ENCODE measurements at regions not wholly inside any gene's neighbourhood (a gene's known extent, or its start where the extent isn't known, plus 50 kb on each side); places are given as distances from the start of the nearest gene placed in this dataset.

DNA sequence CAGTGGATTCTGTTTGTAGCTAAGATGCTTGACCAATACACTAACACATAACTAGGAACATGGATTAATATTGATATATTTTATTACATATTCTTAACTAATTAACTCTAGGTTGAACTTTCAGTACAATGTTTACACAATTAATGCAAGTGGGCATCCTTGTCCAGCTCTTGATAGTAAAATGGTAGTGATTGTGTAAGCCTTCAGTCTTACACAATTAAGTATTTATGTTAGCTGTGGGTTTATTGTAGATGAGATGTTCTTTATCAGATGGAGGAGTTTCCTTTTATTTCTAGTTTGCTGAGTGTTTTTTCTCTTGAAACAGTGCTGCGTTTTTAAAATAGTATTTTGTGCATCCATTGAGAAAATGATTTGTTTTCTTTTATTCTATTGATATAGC lies 1210.8 kb downstream of the CDH12 start:
- TF ChIP-seq, protein P1, sequence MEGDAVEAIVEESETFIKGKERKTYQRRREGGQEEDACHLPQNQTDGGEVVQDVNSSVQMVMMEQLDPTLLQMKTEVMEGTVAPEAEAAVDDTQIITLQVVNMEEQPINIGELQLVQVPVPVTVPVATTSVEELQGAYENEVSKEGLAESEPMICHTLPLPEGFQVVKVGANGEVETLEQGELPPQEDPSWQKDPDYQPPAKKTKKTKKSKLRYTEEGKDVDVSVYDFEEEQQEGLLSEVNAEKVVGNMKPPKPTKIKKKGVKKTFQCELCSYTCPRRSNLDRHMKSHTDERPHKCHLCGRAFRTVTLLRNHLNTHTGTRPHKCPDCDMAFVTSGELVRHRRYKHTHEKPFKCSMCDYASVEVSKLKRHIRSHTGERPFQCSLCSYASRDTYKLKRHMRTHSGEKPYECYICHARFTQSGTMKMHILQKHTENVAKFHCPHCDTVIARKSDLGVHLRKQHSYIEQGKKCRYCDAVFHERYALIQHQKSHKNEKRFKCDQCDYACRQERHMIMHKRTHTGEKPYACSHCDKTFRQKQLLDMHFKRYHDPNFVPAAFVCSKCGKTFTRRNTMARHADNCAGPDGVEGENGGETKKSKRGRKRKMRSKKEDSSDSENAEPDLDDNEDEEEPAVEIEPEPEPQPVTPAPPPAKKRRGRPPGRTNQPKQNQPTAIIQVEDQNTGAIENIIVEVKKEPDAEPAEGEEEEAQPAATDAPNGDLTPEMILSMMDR (IDR thresholded peaks at IDR 0.05; ENCODE audit: borderline replicate concordance, control extremely low read depth, extremely low read depth, insufficient read depth, missing control alignments): no peak
- in situ Hi-C loops (cut with MboI; ENCODE audit: low sequenced_read_pairs, unreplicated experiment): no loop called here
- no peak for DNase-seq (ENCODE audit: low spot score)

DNA sequence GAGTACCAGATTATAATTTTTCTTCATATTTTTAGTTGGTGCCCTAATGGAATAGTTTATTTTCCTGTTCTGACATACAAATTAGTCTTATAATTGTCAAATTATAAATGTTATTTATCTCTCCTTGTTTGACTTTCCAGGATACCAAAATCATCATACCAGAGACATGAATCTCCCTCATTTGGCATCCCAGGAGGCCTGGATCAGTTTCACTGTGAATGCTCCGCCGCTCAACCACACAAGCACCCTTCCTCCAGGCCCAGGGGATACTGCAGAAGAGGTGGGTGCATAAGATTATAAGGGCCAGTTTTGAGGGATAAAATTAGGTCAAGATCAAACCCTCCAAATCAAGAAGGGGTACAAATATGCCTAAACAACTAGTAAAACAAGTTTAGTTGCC lies 1229.3 kb downstream of the CDH12 start:
- no peak for DNase-seq (ENCODE audit: low spot score)
- in situ Hi-C loops (cut with MboI; ENCODE audit: low sequenced_read_pairs, unreplicated experiment): no loop called here

DNA sequence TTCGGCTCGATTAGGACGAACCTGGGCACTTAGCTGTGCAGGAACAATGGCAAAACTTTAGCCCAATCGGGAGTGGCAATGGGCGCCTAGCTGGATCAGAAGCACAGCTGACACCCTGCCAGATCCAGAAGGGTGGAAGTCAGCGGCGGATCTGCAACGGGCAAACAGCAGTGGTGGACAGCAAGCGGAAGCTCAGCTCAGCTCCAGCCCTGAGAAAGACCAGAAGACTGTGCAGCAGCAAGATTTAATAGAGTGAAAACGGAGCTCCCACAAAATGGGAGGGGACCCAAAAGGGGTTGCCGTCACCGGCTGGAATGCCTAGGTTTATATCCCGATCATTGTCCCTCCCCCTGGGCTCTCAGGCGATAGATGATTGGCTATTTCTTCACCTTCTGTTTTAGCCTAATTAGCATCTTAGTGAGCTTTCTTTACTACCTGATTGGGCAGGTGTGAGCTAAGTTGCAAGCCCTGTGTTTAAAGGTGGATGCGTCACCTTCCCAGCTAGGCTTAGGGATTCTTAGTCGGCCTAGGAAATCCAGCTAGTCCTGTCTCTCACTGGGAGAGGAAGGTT lies 1237.9 kb downstream of the CDH12 start:
- TF ChIP-seq, protein P1 (IDR thresholded peaks at IDR 0.05; ENCODE audit: borderline replicate concordance, control extremely low read depth, extremely low read depth, insufficient read depth, missing control alignments): no peak
- in situ Hi-C loops (cut with MboI; ENCODE audit: low sequenced_read_pairs, unreplicated experiment): no loop called here

More for the DNA sequence above, 1229.3 kb downstream of the CDH12 start:
- TF ChIP-seq, protein P1 (IDR thresholded peaks at IDR 0.05; ENCODE audit: borderline replicate concordance, control extremely low read depth, extremely low read depth, insufficient read depth, missing control alignments): no peak

DNA sequence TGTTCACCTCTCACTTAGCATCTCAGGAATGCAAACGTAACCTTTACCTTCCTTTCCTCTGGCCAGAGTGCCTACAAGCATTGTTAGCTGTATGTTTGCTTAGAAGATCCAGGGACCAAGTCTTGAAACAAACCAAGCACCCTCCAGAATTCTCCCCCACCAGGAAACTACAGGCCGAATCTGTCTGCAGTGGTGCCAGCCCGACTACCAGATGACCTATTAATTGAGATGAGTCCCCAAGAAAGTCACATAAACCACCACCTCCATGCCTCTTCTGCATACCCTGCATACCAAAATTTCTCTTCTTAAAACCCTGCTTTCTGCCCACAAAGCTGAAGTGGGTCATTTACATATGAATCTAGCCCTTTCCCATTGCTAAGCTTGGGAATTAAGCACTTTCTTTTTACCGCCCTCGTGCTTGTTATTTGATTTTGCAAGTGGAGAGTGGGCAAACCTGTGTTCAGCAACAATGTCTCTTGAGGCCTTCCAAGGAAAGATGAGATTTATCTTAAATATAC lies 1239.1 kb downstream of the CDH12 start:
- in situ Hi-C loops (cut with MboI; ENCODE audit: low sequenced_read_pairs, unreplicated experiment): no loop called here
- no peak for DNase-seq (ENCODE audit: low spot score)
- TF ChIP-seq, protein P1 (IDR thresholded peaks at IDR 0.05; ENCODE audit: borderline replicate concordance, control extremely low read depth, extremely low read depth, insufficient read depth, missing control alignments): no peak

More for the DNA sequence above, 1237.9 kb downstream of the CDH12 start:
- no peak for DNase-seq (ENCODE audit: low spot score)

DNA sequence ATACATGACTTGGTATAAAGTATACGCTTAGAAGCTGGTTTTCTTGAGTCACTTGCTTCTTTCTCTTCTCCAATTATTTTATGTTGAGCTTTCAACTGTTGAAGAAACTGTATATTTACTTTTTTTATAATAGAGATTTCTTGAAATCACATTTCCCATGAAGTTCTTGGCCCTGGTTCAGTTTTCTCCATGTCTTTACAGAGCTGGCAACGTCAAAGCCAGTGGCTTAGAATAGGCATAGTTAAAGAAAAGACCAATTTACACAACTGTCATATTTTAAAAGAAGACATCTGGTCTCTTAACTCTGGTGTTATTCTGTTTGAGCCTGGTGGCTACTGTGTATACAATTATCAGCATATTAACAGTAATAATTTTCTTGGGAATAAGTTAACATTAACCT lies 1249.3 kb downstream of the CDH12 start:
- TF ChIP-seq, protein P1 (IDR thresholded peaks at IDR 0.05; ENCODE audit: borderline replicate concordance, control extremely low read depth, extremely low read depth, insufficient read depth, missing control alignments): no peak
- no peak for DNase-seq (ENCODE audit: low spot score)
- in situ Hi-C loops (cut with MboI; ENCODE audit: low sequenced_read_pairs, unreplicated experiment): no loop called here

DNA sequence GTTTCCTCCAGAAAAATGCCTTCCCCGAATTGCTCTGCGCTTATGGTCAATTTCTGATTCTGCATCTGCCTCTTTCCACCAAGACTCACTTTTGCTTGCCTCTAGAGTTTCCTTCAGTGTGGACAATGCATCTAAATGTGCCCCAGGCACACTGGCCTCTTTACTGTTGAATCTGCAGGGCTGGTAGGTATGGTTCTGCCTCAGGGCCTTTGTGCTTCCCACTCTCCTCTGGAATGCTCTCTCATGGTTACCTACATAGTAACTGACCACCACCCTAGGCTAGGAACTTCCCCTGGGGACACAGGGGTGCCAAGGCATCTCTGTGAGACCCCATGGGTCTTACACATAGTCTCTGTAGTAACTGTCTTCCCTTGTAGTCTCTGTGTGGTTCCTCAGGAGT lies 1258.6 kb downstream of the CDH12 start:
- TF ChIP-seq, protein P1 (IDR thresholded peaks at IDR 0.05; ENCODE audit: borderline replicate concordance, control extremely low read depth, extremely low read depth, insufficient read depth, missing control alignments): no peak
- no peak for DNase-seq (ENCODE audit: low spot score)
- in situ Hi-C loops (cut with MboI; ENCODE audit: low sequenced_read_pairs, unreplicated experiment): no loop called here

All from GM13976 (cell line).